B cell (primary cell): ENCODE measurements at regions not wholly inside any gene's neighbourhood (a gene's known extent, or its start where the extent isn't known, plus 50 kb on each side); places are given as distances from the start of the nearest gene placed in this dataset.
A peak's percentile ranks its signal among the peaks of the same experiment; 100 is the strongest.
"Not testable (repeated sequence)": the region's sequence is repeated elsewhere in the genome, so short reads cannot be mapped to it uniquely, and the experiment has no call there.

Experiments
- ATAC-seq: fragments of 200-7000 bp; cut with Tn5 transposase; one replicate; pipeline ENCODE4 v1.10.0; 2021; ENCODE audit warnings: low read depth, mild to moderate bottlenecking, moderate number of reproducible peaks, moderate library complexity
- CTCF ChIA-PET: fragments of 350-600 bp; sonication (Branson Sonifier 250); formaldehyde crosslinking; loops from one replicate; lab custom pipeline; 2021; ENCODE audit warnings: antibody characterized with exemption, inconsistent platforms; lab: Charles Lee
- POLR2A ChIA-PET: fragments of 350-600 bp; sonication (Branson Sonifier 250); formaldehyde crosslinking; loops from one replicate; lab custom pipeline; 2021; ENCODE audit warnings: antibody characterized with exemption; lab: Charles Lee
- DNase-seq: peaks from one replicate; pipeline ENCODE4 v3.0.0; 2013
- H2AFZ ChIP-seq: 2 replicates; pipeline ENCODE4 v1.6.1; 2012; ENCODE audit warnings: mild to moderate bottlenecking, low read depth, low read length; ENCODE audit not compliant: insufficient read depth, poor library complexity, severe bottlenecking
- H3K27ac ChIP-seq, 2 donors: 1 replicate in 1 of 2; 2 replicates in 1 of 2; pipeline ENCODE4 v1.5.1; 2012 to 2013; ENCODE audit warnings: low read length in 2 of 2, mild to moderate bottlenecking in 2 of 2, moderate library complexity in 1 of 2
- H3K27me3 ChIP-seq, 4 experiments: fragments of 200-600 bp in 1 of 4; sonication (generic) in 1 of 4; replicated peaks in 1 of 4; 1 replicate in 2 of 4; 2 replicates in 2 of 4; pipeline versions ENCODE4 v1.6.1 to v1.7.0; 2013 to 2016; ENCODE audit warnings: low read length in 3 of 4, mild to moderate bottlenecking in 2 of 4, mixed read lengths in 1 of 4, moderate library complexity in 1 of 4; ENCODE audit not compliant: insufficient read depth in 4 of 4, control insufficient read depth in 3 of 4; ENCODE audit errors: control extremely low read depth in 1 of 4
- H3K36me3 ChIP-seq, 2 experiments: replicated peaks in 1 of 2; 1 replicate in 1 of 2; 2 replicates in 1 of 2; pipeline versions ENCODE4 v1.6.1 to v1.7.1; 2013; ENCODE audit warnings: low read length in 1 of 2; ENCODE audit not compliant: insufficient read depth in 2 of 2, control insufficient read depth in 1 of 2; ENCODE audit errors: control extremely low read depth in 1 of 2, extremely low read depth in 1 of 2
- H3K4me1 ChIP-seq, 2 donors: fragments of 200-600 bp in 1 of 2; sonication (generic) in 1 of 2; 1 replicate in 1 of 2; 2 replicates in 1 of 2; pipeline versions ENCODE4 v1.5.1 to v1.6.1; 2013 to 2017; ENCODE audit warnings: low read length in 2 of 2; ENCODE audit not compliant: control insufficient read depth in 2 of 2, insufficient read depth in 2 of 2
- H3K4me2 ChIP-seq: replicated peaks from 2 replicates; pipeline ENCODE3; 2012; ENCODE audit warnings: mild to moderate bottlenecking, low read depth, low read length; ENCODE audit not compliant: poor library complexity, severe bottlenecking
- H3K4me3 ChIP-seq, 5 experiments: fragments of 200-600 bp in 1 of 5; sonication (generic) in 1 of 5; 1 replicate in 3 of 5; 2 replicates in 2 of 5; pipeline versions ENCODE4 v1.5.1 to v1.7.0; 2011 to 2016; ENCODE audit warnings: low read length in 4 of 5, mild to moderate bottlenecking in 4 of 5, low read depth in 2 of 5, control low read depth in 1 of 5, moderate library complexity in 1 of 5; ENCODE audit not compliant: insufficient read depth in 1 of 5; ENCODE audit errors: control extremely low read depth in 1 of 5, extremely low read depth in 1 of 5
- H3K79me2 ChIP-seq: fragments of 200-600 bp; sonication (generic); one replicate; pipeline ENCODE4 v1.6.0; 2016; ENCODE audit warnings: low read length; ENCODE audit not compliant: control insufficient read depth, insufficient read depth
- H3K9ac ChIP-seq: fragments of 200-600 bp; sonication (generic); 2 replicates; pipeline ENCODE4 v1.6.1; 2017; ENCODE audit warnings: mild to moderate bottlenecking, low read length, moderate library complexity
- H3K9me3 ChIP-seq, 3 donors: one replicate each; pipeline versions ENCODE4 v1.6.1 to v1.7.1; 2013; ENCODE audit warnings: low read length in 2 of 3; ENCODE audit not compliant: control insufficient read depth in 2 of 3, insufficient read depth in 1 of 3; ENCODE audit errors: control extremely low read depth in 1 of 3
- H4K20me1 ChIP-seq: 2 replicates; pipeline ENCODE4 v1.6.0; 2012; ENCODE audit warnings: mild to moderate bottlenecking, low read length; ENCODE audit not compliant: insufficient read depth, control insufficient read depth, poor library complexity, severe bottlenecking
- H3K27ac Mint-ChIP-seq: one replicate; pipeline ENCODE4 v1.8.0; 2021; ENCODE audit warnings: mixed read lengths
- H3K27me3 Mint-ChIP-seq: one replicate; pipeline ENCODE4 v1.8.0; 2021; ENCODE audit warnings: mixed read lengths
- H3K4me1 Mint-ChIP-seq: one replicate; pipeline ENCODE4 v1.8.0; 2021; ENCODE audit warnings: mixed read lengths
- H3K4me3 Mint-ChIP-seq: one replicate; pipeline ENCODE4 v1.8.0; 2021; ENCODE audit warnings: mixed read lengths
- H3K9me3 Mint-ChIP-seq: one replicate; pipeline ENCODE4 v1.8.0; 2022; ENCODE audit warnings: mixed read lengths; ENCODE audit not compliant: insufficient read depth
- WGBS: methylation state at CpG from one replicate; pipeline ENCODE4 v1.1.5; 2013; ENCODE audit warnings: missing lambda C conversion rate; ENCODE audit not compliant: insufficient coverage; 5-methylcytosine and 5-hydroxymethylcytosine counted together
- intact Hi-C: fragments of 100-400 bp; cut with micrococcal nuclease; formaldehyde crosslinking; loops from one replicate; pipeline ENCODE4 v1.10.0; 2022

DNA sequence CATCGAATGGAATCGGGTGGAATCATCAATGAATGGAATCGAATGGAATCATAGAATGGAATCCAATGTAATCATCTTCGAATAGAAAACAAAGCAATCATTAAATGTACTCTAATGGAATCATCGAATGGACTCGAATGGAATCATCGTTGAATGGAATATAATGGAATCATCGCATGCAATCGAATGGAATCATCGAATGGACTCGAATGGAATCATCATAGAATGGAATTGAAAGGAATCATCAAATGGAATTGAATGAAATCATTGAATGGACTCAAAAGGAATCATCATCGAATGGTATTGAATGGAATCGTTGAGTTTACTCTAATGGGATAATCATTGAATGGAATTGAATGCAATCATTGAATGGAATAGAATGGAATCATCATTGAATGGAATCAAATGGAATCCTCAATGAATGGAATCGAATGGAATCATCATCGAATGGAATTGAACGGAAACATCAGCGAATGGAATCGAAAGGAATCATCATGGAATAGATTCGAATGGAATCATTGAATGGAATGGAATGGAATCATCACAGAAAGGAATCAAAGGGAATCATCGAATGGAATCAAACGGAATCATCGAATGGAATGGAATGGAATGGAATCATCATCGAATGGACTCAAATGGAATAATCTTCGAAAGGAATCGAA, 234.9 kb downstream of the SHCBP1 start:
- not testable (repeated sequence) for H2AFZ ChIP-seq, H3K9ac ChIP-seq
- 84% methylated on average over 16 of the region's 25 CpGs for WGBS

DNA sequence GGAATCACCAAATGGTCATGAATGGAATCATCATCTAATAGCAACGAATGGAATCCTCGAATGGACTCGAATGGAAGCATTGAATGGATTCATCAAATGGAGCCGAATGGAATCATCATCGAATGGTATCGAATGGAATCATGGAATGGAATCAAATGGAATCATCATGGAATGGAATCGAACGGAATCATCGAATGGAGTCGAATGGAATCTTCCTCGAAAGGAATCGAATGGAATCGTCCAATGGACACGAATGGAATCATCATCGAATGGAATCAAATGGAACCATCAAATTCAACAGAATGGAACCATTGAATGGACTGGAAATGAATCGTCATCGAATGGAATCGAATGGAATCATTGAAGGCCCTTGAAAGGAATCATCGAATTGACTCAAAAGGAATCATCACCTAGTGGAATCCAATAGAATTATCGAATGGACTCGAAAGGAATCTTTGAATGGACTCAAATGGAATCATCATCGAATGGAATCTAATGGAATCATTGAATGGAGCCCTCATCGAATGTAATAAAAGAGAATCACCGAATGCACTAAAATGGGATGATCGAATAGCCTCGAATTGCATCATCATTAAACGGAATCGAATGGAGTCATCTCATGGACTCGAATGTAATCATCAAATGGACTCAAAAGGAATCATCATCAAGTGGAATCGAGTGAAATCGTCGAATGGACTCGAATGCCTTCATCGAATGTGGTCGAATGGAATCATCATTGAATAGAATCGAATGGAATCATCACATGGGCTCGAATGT, 236.7 kb downstream of the SHCBP1 start:
- H3K4me1 Mint-ChIP-seq, H4K20me1 ChIP-seq, H3K4me1 ChIP-seq, H3K27ac ChIP-seq, H2AFZ ChIP-seq, H3K4me3 ChIP-seq, H3K79me2 ChIP-seq, H3K4me3 Mint-ChIP-seq, intact Hi-C loops, ATAC-seq, H3K9me3 Mint-ChIP-seq, H3K27me3 ChIP-seq, H3K27me3 Mint-ChIP-seq, CTCF ChIA-PET, H3K36me3 ChIP-seq, H3K9ac ChIP-seq, H3K4me2 ChIP-seq, POLR2A ChIA-PET, H3K27ac Mint-ChIP-seq: not testable (repeated sequence)
- WGBS, result 80% methylated on average over 34 of the region's 37 CpGs
- peaks cover 0 to 12% (median 0%) of the 10 kb centered on the region in 3 donors for H3K9me3 ChIP-seq
- DNase-seq, result peak; percentile 44

More for the DNA sequence above, 234.9 kb downstream of the SHCBP1 start:
- H3K4me3 ChIP-seq, H4K20me1 ChIP-seq, H3K27ac Mint-ChIP-seq, H3K36me3 ChIP-seq, H3K4me3 Mint-ChIP-seq, ATAC-seq, intact Hi-C loops, H3K79me2 ChIP-seq, POLR2A ChIA-PET, H3K27ac ChIP-seq, CTCF ChIA-PET, H3K27me3 Mint-ChIP-seq, H3K4me1 ChIP-seq, H3K4me2 ChIP-seq, H3K4me1 Mint-ChIP-seq, H3K27me3 ChIP-seq: not testable (repeated sequence)
- DNase-seq, result peak; percentile 45
- H3K9me3 ChIP-seq, result peaks cover 0 to 15% (median 0%) of the 10 kb centered on the region in 3 donors
- peaks cover 11% of the 10 kb centered on the region for H3K9me3 Mint-ChIP-seq

DNA sequence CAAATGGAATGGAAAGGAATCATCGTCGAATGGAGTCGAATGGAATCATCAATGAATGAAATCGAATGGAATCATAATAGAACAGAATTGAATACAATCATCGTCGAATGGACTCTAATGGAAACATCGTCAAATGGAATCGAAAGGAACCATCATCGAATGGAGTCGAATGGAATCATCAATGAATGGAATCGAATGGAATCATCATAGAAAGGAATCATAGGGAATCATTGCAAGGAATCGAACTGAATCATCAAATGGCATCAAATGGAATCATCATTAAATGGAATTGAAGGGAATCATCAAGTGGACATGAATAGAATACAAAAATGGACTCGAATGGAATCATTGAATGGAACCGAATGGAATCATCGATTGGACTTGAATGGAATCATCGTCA, 237.6 kb downstream of the SHCBP1 start:
- CTCF ChIA-PET, H3K9ac ChIP-seq, H3K4me2 ChIP-seq, H3K4me3 Mint-ChIP-seq, H3K27me3 ChIP-seq, H3K9me3 Mint-ChIP-seq, H3K4me1 Mint-ChIP-seq, H3K4me1 ChIP-seq, intact Hi-C loops, H3K36me3 ChIP-seq, H3K27me3 Mint-ChIP-seq, H3K27ac Mint-ChIP-seq, ATAC-seq, H3K27ac ChIP-seq, H2AFZ ChIP-seq, H4K20me1 ChIP-seq, POLR2A ChIA-PET, H3K4me3 ChIP-seq, H3K79me2 ChIP-seq: not testable (repeated sequence)
- 72% methylated on average over 12 of the region's 16 CpGs for WGBS
- DNase-seq, result peak; percentile 5
- H3K9me3 ChIP-seq, result peaks cover 0 to 11% (median 0%) of the 10 kb centered on the region in 3 donors
